ENCODE measurements at regions not wholly inside any gene's neighbourhood (a gene's known extent, or its start where the extent isn't known, plus 50 kb on each side); places are given as distances from the start of the nearest gene placed in this dataset.

GRCh38 chr7:98548370-98548769 lies 68.7 kb upstream of the NPTX2 start:
- no peak for TF ChIP-seq HDAC1 (CRISPR knock-in tag; IDR thresholded peaks at IDR 0.05)
- TF ChIP-seq SP2 (CRISPR knock-in tag; IDR thresholded peaks at IDR 0.05) = no peak
- TF ChIP-seq NFE2 (CRISPR knock-in tag; IDR thresholded peaks at IDR 0.05) = no peak
- TF ChIP-seq USF2 (IDR thresholded peaks at IDR 0.05; ENCODE audit: low read depth, low read length) = no peak
- no peak for TF ChIP-seq USF2 (CRISPR knock-in tag; IDR thresholded peaks at IDR 0.05; ENCODE audit: borderline replicate concordance)
- no peak for TF ChIP-seq IRF9 (CRISPR knock-in tag; IDR thresholded peaks at IDR 0.05; ENCODE audit: borderline replicate concordance)
- no peak for TF ChIP-seq STAG1 (CRISPR knock-in tag; IDR thresholded peaks at IDR 0.05)
- TF ChIP-seq, protein P1, sequence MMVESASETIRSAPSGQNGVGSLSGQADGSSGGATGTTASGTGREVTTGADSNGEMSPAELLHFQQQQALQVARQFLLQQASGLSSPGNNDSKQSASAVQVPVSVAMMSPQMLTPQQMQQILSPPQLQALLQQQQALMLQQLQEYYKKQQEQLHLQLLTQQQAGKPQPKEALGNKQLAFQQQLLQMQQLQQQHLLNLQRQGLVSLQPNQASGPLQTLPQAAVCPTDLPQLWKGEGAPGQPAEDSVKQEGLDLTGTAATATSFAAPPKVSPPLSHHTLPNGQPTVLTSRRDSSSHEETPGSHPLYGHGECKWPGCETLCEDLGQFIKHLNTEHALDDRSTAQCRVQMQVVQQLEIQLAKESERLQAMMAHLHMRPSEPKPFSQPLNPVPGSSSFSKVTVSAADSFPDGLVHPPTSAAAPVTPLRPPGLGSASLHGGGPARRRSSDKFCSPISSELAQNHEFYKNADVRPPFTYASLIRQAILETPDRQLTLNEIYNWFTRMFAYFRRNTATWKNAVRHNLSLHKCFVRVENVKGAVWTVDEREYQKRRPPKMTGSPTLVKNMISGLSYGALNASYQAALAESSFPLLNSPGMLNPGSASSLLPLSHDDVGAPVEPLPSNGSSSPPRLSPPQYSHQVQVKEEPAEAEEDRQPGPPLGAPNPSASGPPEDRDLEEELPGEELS (CRISPR knock-in tag; IDR thresholded peaks at IDR 0.05) = no peak
- TF ChIP-seq THYN1 (CRISPR knock-in tag; IDR thresholded peaks at IDR 0.05; ENCODE audit: borderline replicate concordance, low read depth) = no peak
- no peak for TF ChIP-seq ZNF530 (CRISPR knock-in tag; IDR thresholded peaks at IDR 0.05; ENCODE audit: low read depth)

Measured in HepG2 (cell line).